ENCODE measurements at regions not wholly inside any gene's neighbourhood (a gene's known extent, or its start where the extent isn't known, plus 50 kb on each side); places are given as distances from the start of the nearest gene placed in this dataset.

GRCh38 chr3:3476669-3477068, 297.2 kb upstream of the CRBN start:
- no peak for TF ChIP-seq POLR2A (IDR thresholded peaks at IDR 0.05)
- TF ChIP-seq, protein P1, sequence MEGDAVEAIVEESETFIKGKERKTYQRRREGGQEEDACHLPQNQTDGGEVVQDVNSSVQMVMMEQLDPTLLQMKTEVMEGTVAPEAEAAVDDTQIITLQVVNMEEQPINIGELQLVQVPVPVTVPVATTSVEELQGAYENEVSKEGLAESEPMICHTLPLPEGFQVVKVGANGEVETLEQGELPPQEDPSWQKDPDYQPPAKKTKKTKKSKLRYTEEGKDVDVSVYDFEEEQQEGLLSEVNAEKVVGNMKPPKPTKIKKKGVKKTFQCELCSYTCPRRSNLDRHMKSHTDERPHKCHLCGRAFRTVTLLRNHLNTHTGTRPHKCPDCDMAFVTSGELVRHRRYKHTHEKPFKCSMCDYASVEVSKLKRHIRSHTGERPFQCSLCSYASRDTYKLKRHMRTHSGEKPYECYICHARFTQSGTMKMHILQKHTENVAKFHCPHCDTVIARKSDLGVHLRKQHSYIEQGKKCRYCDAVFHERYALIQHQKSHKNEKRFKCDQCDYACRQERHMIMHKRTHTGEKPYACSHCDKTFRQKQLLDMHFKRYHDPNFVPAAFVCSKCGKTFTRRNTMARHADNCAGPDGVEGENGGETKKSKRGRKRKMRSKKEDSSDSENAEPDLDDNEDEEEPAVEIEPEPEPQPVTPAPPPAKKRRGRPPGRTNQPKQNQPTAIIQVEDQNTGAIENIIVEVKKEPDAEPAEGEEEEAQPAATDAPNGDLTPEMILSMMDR (IDR thresholded peaks at IDR 0.05) = no peak

All from uterus (tissue), 2 donors.